Activated CD4-positive, alpha-beta T cell treated with anti-CD3 and anti-CD28 coated beads for 48 hours (primary cell): ENCODE measurements at regions not wholly inside any gene's neighbourhood (a gene's known extent, or its start where the extent isn't known, plus 50 kb on each side); places are given as distances from the start of the nearest gene placed in this dataset.

ENCODE experiments used
- DNase-seq: peaks from one replicate; pipeline ENCODE4 v3.0.0-alpha.2; 2020

DNA sequence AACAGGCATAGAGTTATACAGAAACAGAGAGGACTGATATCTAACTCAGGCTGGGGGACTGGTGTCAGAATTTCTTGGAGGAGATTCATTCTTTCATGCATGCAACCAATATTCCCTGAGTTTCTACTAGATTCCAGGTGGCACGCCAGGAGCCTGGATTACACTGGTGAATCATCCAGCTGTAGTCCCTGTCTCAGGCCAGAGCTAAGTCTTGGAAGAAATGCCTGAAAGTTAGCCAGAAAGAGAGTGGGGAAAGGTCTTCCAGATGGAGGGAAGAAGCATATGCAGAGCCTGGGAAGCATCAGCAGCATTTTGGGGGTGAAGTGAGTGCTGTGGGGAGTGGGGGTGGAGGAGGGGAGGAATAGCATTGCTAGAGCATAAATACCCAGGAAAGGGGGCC lies 239.1 kb downstream of the OMA1 start:
- no peak for DNase-seq

DNA sequence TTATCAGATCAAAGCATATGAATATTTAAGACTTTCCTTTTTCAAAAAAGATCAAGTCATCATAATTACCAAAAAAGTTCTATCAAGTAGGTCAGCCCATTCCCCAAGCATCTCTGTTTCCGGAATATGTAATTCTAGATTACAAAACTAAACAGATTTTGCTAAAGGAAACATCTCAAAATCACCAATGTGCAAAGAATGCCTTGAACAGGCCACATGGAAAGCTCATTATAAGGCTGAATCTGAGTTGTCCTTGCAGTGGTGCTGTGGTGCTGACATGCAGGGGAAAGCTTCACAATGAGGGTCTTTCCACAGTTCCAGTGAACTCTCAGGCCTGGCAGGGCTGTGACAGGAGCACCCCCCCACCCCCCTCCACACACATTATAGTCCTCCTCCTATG lies 240.9 kb downstream of the OMA1 start:
- no peak for DNase-seq

DNA sequence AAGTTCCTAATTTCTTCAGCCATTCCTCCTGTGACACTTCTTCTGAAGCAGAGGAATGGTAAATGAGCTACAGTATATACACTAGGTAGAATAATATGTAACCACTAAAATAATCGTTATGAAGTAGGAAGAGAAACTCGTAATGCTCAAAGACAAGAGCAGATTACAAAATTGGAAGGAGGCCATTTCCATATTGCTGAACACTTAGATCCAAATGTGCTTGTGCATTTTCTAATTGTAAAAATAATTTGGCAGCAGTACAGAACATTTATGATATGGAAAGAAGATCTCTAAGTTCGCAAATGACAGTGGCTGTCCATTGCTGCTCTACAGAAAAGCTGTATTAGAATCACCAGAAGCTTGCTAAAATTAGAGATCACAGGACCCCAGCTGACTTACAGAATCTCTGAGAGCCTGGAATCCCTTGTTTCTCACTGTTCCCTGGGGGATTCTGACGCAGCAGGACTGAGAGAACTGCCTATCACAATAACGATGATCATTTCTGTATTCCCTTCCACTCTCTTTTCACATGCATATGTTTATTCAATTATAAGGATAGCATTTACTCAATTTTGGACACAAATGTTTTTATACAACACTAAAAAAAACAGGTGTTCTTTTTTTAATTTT lies 242.1 kb downstream of the OMA1 start:
- DNase-seq, result no peak

DNA sequence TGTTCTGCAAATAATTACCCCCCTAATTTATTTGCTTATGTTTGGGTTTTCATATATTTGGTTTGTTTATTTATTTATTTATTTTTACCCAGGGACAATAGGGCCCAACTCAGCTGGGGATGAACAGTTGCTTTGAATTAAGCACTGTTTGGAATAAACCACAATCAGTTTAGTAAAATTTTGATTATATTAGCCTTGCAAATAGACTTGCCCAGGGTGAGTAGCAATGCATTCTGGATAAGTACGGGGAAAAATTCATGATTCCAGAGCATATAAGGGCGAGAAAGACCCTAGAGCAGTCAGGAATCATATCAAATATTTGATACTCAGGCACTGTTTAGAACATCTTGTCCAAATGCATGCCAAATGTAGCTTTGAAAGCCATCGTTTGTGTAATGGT lies 242.7 kb downstream of the OMA1 start:
- DNase-seq, result no peak

DNA sequence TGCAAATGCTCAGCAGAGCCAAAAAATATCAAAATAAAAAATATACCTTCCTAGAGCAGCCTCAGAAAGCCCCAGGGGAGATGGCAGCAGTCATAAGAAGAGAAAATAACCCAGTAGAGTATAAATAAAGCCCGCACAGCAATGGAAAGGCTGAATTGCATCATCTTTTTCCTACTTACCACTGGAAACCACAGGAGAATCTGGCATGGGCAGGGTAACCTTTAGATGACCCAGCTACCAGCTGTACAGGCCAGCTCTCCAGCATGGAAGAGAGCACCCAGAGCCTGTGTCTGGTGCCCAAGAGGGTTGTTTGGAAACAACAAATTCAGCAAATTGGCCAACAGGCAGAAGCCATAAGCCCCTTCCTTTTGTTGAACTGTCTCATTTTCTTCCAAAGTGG lies 253.1 kb downstream of the OMA1 start:
- no peak for DNase-seq

DNA sequence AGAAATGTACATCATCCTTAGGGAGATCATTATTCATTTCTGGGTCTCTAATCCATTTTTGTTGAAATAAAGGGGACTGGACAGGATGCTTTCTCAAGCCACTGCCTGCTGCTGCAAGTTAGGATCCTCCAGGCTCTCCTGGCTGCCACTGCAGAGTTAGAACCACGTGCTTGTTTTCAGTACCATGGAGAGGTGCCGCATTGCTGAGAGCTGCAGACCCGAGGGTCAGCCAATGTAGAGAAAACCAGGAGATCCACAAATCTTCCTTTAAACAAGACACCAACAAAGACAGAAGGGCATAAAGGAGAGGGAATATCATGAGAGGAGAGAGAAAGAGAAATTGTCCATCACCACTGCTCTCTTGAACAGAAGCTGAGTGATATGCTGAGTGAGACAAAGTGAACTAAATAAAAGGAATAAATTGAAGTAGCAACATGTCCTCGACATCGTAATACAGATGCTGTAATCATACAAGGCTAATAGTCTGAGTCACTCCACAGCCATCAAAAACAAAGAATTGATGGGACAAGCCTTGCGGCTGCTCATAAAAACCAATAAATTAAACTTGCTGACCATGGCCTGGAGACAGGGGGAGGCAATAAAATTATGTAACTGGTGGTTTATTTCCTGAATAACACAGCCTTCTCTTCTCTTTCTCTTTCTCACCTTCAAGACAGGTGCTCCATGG lies 255.7 kb downstream of the OMA1 start:
- DNase-seq, result no peak

DNA sequence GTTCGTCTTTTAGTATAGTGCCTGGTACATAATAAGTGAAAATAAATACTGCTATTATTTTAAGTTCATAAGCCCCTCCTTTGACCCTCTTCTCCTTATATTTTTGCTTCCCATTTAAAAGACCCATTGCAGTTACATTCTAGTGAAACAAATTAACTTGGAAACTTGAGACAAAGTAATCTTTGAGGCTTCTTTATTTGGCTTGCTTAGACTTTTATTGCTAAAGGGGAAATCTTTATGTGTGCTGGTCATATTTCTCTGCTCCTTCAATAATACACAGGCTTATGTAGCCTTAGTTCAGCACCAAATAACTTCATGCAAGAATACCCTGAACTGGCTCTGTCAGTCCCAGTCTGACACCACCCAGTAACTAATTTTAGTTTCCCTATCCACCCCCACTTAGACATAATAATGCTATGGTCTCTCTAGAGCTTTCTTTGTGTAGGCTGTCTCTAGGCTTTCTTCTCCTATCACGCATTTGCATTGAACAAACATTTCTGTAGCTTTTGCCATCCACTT lies 257.8 kb downstream of the OMA1 start:
- no peak for DNase-seq

DNA sequence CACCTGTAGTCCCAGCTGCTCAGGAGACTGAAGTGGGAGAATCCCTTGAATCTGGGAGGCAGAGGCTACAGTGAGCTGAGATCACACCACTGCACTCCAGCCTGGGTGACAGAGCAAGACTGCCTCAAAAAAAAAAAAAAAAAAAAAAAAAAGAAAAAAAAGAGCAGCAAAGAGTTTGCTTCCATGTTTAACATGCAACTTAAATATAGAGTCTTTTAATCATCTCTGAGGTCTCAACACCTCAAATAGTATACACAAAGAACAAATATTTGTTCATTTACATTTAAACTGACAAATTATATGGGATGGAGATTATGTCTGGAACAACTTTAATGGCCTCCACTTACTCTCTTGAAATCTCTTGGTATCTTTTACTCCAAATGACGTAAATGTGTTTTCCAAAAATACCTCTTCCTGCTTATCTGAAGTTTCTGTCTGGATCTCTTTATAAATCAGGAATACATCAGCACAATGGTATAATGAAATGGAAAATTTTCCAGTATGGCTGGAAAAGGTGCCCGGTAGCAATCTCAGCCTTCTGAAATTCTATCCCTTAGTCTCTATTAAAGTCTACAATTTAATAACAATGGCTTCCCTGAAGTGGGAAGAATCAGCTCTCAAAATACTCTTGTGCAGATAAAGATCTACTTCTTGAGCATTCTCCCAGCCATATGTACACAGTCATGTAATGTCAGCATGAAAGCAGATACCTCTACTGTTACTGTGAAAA lies 258.5 kb downstream of the OMA1 start:
- no peak for DNase-seq

DNA sequence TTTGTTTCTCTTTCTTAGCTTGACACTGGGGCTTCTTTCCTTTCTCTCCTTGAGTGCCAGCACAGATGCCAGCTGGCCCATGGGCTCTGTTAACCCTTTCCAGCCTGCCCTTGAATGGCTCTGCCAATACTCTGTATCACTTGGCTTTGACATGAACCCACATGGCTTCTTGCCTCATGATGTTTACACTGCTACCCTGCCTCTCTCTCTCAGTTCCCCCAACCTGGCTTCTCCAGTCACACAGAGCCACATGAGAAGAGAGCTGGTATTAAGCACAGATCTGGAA lies 262.4 kb downstream of the OMA1 start:
- no peak for DNase-seq

DNA sequence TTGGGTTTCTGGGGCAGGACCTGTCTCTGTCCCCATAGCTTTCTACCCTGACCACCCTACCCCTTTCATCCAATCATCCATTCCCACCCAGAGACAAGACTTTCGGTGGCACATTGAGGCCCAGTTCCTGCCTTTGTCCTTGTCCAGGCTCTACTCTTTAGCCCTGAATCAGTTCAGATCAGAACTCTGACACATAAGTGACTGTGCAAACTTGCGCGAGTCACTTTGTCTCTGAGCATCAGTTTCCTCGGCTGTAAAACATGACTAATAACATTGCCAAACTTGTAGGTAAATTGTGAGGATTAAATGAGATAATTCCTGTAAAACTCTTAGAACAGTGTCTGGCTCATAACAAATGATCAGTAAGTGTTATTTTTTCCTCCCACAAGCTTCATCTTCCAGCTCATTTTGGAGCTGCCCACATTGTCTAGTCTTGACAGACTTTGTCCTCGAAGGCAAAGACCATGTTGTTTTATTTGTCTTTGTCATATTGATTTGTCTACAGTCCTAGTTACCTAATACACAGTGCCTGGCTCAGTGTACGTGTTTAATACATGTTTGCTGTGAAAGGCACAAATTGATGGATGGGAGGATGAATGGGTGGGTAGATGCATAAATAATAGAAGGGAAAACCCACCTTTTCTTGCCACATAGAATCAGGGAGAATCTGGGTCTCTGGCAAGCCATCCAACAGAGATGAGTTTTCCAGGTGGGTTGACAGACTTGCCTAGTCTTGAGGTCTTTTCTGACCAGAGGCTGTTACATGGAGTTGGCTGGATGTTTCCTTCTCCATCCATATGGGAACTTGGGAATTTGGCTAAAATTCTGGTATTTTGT lies 262.9 kb downstream of the OMA1 start:
- DNase-seq, result no peak

DNA sequence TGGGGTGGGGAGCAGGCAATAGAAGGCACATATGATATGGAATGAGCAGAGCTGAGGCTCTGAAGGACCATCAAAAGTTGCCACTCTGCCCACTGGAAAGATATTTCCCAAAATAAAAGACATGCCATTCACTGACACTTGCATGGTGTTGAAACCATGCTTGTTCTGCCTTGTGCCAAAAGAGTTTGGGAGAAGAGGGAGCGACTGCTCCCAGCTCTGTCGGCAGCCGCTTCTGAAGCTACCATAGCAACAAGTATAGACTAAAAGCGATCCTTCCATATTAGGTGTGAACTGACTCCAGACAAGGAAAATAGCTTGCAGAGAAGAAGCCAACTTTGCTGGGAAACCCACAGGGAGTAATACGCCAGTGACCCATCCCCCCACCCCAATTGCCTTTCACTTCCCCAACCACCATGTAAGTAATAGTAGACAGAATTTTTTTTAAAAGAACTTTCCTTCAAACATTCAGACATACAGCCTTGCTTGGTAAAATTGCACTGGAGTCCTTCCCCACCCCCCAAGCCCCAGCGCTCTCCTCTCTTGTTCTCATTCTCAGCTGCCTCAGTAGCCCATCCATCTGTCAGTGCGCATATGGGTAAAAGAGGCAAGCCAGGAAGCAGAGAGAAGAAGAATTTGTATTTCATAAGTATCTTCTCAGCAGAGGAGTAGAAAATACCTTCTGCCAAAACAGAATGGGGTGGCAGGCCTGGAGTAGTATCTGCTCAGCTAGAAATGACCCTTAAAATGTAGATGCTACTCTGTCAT lies 263.7 kb downstream of the OMA1 start:
- no peak for DNase-seq

DNA sequence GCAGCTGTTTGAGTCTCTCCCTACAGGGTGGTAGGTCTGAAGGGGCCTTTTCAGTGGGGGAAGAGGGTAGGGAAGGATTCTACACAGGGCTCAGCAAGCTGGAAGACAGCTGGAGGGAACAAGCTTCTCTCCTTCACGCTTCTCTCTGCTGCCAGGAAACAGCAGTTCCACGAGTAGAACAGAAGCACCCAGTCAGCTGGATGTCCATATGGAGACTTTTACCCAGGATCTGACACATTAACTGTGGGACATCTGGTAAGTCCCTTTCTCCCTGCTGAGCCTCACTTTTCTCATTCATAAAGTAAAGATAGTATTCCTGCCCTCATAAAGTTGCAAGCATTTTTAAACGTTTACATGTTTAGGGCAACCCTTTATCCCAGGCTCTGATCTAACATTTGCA lies 280.3 kb downstream of the OMA1 start:
- no peak for DNase-seq

DNA sequence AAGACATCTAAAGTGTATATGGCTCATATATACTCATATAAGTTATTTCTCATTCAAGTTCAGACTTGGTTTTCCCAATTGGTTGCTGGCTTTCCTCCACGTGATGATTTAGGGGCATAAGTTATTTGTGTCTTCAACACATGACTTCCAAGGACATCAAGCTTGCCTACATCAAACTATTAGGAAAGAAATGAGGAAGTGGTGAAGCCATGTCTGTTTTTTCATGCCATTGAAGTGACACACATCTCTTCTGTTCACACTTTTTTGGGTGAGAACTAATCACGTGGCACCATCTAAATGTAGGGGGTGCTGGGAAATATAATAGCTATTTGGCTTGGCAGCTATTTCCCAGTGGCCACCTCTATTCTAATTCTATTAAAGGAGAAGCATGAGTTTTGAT lies 282.1 kb downstream of the OMA1 start:
- no peak for DNase-seq

DNA sequence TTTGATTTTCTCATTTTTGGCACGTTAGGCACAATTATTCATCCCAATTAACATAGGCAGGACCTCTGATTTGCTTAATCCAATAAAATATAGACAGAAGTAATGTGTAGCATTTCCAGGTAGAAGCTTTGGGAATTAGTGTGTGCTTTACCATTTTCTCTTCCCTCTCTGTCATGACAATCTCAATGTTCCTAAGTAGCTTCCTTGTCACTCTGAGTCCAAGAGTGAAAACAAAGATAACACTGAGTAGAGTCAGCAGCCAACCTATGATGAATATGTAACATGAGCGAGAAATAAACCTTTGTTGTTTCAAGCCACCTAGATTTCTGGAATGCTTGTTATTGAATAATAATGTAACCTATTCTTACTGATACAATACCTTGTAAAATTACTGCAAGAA lies 283.8 kb downstream of the OMA1 start:
- DNase-seq, result no peak

DNA sequence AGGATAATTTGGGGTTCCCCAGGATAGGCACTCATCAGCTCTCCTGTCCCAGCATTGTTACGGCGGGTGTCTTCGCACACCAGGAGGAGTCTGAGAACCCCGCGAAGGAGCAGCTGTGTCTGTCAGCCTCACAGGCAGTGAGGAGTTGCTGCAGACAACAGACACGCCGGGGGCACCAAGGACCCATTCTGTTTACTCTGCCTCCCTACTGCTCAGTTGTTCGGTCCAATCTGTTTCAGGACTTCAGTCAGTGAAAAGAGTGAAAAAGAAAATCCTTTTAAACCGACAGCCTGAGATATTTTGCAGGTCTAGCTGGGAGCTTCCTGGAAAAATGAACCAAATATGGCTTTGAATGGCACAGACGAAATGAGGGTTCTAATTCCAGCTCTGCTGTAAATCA lies 288.4 kb downstream of the OMA1 start:
- no peak for DNase-seq

DNA sequence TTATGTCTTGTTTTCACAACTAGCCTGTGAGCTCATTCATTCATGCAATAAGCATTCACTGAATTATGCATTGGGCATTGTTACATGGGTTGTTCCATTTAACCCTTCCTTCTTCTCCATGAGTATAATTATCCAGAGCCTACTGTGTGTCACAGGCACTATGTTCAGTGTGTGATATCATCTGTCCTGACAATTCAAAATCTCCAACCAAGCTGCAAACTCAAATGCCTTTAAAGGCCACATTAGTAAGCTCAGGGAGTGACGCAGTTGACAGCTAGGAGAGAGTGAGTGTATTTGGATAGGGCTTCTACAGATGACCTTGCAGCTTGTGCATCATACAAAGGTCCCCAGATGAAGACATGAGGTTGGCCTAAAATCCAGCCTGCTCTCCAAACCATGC lies 289.5 kb downstream of the OMA1 start:
- DNase-seq, result no peak

DNA sequence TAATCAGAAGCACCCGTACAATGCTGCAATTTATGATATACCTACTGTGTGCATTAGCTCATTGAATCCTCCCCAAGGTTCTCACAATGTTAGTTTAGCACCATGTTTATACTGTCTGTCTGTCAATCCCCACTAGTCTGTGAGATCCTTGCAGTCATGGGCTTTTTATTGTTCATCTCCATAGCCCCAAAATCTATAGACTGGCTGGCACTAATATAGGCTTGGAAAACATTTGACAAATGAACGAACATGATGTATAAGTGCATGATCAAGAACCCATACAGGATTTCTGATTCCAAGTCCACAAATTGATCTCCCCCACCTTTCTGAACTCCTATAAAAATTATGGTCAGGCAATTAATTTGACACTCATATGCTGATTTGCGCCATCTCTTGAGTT lies 290.0 kb downstream of the OMA1 start:
- no peak for DNase-seq

DNA sequence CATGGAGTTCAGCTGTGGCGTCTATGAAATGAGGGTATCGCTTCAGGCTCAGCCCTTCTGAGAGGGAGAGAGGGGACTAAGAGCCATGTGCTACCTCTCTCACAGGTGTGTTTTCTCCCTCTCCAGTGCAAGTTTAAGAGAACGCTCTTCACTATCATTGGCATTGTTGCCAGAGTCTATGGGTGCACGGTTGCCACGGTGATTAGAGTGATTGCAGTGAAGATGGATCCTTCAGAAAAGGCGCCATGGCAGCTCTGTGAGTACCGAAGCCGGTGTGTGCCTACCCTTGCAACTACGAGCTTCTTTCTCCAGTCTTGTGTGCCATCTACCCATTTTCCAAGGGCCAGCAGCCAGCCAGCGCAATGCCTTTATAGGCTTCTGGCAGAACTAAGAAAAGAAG lies 290.5 kb downstream of the OMA1 start:
- no peak for DNase-seq

DNA sequence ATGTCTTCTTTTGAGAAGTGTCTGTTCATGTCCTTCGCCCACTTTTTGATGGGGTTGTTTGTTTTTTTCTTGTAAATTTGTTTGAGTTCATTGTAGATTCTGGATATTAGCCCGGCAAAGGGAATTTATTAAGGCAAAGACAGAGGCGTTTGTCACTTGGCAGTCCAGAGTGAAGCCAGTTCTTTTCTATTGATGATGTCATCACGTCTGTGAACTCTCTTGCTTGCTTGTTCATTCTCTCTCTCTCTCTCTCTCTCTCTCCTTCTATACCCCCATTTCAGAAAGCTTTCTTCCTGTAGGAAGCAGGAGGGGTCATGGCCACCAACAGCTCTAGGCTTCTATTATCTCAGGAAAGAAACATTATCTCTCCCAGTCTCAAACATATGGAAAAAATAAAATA lies 291.3 kb downstream of the OMA1 start:
- DNase-seq, result no peak

DNA sequence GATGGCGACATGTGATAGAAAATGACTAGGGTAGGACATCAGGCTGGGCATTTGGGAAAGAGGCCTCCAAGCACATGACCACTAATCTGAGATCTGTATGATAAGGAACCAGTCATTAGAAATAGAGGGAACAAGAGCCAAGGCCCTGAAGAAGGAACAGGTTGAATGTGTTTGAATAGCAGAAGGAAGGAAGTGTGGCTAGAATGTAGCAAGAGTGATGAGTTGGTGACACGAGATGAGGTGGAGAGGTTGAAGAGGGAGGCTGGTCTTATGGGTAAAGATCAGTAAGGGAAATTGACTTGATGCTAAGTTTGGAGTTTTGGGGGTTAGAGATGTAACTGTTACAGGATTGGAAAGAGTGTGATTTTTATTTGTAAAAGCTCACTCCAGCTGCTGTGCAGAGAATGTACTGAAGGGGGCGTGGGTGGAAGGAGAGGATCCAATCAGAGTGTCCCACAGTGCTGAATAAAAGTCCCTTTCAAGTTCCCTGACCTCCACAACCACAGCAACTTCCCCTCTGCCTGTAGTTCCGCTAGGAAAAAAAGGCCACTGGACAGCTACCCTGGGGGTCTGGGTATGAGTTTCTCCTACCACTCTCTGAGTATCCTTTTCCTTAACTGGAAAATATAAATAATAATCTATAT lies 295.0 kb downstream of the OMA1 start:
- peak; percentile 24 for DNase-seq

DNA sequence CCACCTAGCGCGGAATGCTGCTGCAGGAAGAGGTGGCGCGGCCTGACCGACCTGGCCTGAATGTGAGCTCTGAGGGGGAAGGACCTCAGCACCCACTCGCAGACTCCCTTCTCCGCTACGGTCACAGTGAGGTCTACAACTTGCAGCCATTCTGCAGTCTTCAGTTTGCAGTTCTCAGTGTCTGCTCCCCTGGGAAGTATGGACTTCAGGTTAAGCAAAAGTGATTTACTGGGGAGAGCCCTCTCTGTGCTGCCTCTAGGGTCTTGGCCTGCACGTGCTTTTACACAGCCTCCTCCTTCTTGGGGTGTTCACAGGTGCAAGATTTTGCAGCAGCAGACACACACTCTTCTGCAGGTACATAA lies 296.0 kb downstream of the OMA1 start:
- DNase-seq, result no peak
